ENCODE measurements at regions not wholly inside any gene's neighbourhood (a gene's known extent, or its start where the extent isn't known, plus 50 kb on each side); places are given as distances from the start of the nearest gene placed in this dataset.
"Not testable (repeated sequence)": the region's sequence is repeated elsewhere in the genome, so short reads cannot be mapped to it uniquely, and the experiment has no call there.

DNA sequence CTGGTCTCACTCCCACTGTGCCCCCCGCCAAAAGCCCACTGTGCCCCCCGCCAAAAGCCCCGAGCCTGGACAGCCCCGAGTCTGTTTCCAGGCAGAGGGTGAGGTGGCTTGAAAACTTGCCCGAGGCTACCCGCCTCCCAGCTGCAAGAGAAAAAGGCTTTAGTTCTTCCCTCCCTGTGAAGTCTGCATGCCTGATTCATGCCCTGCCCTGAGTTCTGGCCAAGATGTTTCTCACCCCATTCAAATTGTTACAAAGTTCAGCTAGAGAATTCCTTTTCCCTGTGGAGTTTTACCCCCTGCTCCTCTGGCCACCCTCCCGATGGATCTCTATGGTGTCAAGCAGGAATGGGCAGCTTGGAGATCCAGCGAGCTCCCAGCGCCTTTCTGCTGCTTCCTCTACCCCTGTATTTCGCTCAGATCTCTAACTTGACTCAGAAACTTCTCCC, 298.8 kb upstream of the MAP3K7 start:
- DNase-seq: no peak

DNA sequence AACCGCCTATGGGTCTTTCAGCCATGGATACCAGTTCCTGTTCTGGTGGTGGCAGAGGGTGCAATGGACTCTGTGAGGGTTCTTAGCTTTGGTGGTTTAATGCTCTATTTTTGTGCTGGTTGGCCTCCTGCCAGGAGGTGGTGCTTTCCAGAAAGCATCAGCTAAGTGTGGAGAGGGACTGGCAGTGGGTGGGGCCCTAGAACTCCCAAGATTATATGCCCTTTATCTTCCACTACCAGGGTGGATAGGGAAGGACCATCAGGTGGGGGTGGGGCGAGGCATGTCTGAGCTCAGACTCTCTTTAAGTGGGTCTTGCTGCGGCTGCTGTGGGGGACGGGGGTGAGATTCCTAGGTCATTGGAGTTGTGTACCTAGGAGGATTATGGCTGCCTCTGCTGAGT, 298.3 kb upstream of the MAP3K7 start:
- not testable (repeated sequence) for DNase-seq

DNA sequence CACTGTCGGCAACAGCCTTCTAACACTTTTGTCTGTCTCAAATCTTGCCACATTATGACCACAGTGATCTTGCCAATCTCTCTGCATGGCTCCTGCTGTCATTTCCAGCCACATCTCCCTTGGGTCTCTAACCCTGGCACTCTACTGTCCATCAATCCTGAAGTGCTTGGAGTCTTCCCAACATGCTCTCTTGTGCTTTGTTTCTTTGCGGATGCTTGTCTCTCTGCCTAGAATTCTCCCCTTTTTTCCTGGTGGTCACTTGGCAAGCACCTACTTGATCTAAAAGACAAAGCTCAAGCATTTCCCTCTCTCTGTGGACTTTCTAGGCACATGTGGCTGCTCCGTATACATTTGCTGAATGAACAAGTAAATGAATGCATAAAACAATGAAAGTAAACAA, 290.7 kb upstream of the MAP3K7 start:
- no peak for DNase-seq

DNA sequence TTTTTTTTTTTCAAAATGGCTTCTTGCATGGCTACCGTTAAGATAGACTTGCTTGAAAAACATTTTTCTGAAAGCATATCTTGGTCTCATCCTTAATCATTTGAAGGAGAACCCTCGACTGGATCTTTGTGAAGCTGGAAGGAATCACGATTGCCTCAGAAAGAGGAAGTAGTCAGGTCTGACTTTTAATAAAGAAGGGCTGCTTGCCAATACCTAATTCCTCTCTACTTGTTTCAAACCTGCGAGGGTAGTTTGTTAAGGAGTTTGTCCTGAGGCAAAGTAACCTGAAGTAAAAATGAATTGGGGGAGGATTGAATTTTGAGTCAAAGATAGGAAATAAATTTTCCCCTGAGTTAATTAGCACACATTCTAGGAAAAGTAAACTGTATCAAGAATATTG, 288.1 kb upstream of the MAP3K7 start:
- DNase-seq: no peak

DNA sequence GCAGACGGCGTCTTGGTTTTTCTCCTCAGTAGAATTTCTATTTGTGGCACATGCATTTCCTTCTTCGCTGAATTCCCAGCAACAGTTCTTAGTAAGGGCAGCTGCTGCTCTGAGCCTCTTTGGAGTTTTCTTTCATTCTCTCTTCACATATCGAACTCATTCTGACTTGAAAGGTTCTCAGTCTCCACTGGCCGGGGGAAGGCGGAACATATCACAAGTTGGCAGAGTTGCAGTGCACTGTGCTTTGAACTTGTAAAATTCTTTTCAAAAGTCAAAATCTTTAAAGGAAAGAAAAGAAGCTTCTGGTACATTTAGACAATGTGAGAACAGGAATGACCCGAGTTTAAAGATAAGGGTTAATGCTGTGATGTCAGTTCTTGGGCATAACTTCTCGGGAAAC, 286.1 kb upstream of the MAP3K7 start:
- no peak for DNase-seq

DNA sequence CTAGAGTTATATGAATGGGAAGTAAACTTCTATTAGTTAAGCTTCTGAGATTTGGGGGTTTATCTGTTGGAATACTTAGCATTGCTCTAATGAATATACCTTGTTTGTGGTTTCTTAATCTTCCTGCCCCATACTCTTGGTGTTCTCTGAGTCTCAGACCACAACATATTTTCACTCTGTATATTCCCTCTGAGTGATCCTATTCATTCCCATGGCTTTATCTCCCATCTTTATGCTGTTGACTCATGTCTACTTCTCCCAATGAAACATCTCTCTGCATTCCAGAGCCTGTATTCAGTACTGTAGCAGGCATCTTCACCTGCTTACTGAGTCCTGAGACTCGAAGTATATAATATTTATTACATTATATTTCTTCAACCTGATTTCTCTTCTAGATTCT, 283.7 kb upstream of the MAP3K7 start:
- DNase-seq: no peak

DNA sequence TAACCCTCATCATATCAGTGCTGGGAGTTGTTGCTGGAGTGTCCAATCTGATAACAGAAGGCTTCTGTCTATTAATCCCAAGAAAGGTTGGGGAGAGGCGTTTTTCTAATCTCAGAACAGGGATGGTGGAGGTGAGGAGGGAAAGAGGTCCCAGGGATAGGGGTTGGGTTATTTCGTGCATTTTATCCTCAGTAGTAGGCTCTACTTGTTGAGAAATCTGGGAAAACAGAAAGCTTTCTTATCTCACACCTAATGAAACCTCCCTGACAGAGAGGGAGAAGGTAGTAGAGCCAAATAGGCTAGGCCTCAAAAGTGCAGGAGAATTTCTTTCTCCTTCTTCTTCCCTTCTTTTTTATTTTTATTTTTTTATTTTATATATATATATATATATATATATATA, 281.8 kb upstream of the MAP3K7 start:
- no peak for DNase-seq

DNA sequence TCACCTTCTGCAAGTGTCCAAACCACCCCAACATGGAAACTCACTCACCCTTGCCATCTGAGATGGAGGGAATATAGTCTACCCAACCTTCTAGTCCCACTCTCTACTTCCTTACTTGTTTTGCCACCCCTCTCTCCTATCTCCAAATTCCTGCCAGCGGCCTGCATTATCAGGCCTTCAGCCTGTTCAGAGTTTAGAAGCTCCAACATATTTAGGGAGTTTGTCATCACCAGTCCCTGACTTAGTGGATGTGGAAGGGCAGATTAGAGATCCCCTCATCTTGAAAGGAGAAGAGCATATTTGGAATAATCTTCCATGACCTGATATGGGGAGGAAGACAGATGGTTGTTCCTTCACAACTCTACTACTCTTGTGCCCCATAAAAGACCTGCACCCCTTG, 281.4 kb upstream of the MAP3K7 start:
- DNase-seq: no peak

DNA sequence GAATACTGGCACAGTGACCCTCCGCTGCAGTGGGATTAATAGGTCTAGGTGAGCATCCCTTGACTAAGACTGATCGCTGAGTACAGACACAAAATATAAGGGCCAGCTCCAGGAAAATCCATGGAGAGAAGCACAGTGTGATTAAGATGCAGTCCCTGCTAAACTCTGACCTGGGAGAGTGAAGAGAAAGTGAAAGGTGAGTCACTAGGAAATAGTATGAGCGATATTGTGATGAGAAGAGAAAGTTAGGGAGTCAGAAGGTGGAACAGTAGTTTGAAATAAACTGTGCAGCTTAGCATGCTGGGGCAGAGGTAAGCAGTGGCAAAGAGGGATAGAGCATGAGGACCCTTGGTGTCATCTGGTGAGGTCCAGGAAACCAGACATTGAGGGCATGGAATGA, 278.6 kb upstream of the MAP3K7 start:
- no peak for DNase-seq

DNA sequence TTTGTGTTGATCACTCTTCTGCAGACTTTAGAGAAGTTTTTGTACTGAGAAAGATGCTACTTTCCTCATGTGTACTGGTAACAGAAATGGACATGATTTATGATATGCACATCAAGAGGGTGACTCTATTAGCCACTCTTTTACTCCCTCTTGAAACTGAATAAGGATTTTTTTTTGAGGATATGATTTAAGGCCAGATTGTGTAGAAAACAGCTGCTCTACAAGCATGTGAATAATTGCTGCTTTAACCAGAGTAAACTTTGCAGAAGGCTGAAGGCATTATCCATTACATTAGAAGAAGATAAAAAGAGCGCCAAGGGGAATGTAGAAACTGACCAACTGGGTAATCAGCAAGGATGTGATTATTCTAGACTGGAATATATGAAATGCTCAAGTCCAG, 276.2 kb upstream of the MAP3K7 start:
- DNase-seq: no peak

DNA sequence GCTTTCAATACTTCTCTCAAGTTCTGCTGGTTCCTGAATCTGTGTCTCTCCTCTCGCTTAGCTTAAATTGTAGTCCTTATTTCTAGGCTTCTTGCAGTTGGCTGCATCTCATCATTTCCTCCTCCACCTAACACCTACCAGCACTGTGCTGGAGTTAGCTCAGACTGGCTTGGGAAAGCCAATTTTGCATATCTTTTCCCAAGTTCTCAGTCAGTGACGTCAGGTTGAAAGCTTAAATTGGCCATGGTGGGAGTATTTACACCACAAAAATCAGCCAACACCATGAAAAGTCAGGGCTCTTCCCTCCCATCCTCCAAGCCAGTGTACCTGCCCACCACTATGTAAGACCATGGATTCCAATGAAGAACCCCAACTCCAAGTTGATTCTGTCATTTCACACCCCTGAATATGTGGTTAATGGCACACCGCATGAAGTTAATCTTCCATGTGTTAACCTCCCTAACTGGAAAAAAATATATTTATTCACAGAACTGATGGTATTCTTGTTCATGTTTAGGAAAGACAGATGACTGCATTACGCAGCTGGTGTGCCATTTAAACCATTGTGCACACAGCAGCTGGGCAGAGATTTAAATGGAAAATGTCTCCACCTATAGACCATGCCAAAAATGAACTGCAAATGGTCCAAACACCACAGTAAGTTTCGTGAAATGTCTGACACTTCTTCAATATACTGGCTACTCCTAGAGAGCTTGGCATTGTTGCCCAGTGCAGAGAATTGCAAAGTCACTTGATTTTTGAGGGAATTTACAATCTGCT, 274.1 kb upstream of the MAP3K7 start:
- no peak for DNase-seq

DNA sequence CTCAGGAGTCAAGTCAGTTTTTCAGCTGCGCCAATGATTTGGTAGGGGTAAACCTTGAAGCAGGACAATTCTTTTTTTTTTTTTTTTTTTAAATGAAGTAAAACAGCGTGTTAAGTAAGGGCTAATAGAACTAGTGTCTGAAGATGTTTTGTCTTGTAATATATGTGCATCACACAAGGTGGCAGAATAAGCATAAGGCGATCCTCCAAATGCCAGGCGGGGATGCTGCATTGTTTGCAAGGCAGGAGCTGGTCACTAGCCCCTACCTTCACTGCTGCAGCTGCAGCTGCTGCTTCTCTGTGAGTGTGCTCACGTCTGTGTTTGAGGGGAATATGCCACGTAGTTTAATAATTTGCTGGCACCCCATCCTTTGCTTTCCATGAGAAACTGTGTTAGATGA, 272.7 kb upstream of the MAP3K7 start:
- peak; percentile 31 for DNase-seq

DNA sequence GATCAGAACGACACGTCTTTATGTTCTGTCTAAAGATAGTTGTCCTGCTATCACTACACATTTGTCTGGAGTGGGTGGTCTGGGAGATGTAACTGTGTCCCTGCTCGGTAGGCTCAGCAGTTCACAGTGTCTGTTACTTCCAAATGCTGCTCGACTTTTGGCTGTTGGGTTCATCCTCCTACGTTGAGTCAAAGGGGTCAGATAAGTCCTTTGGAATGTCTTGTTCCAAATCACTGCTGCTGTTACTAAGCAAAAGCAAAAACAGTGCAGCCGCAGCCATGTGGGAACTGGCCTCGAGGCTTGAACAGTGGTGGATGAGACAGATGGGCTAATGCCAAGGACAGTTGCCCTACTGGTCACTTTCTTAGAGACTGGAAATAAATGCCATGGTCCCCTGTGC, 272.2 kb upstream of the MAP3K7 start:
- DNase-seq: no peak

DNA sequence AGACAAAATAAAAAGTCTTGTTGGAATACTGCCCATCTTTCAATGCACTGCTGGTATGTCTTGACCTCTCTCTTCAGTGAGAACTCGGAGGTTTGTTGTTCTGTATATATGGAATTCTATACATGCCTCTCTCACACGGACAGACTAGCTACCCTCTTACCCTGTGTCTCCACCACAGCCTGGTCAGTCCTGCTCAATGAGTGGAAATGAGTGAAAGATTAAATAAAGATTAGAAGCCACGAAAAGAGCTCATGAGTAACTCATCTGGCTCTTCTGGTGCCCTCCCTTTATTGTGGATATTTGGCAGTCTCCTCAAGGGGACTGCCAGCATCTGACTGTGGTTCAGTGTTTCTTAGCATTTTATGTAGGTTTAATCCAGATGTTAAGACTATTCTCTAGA, 262.8 kb upstream of the MAP3K7 start:
- DNase-seq: no peak

DNA sequence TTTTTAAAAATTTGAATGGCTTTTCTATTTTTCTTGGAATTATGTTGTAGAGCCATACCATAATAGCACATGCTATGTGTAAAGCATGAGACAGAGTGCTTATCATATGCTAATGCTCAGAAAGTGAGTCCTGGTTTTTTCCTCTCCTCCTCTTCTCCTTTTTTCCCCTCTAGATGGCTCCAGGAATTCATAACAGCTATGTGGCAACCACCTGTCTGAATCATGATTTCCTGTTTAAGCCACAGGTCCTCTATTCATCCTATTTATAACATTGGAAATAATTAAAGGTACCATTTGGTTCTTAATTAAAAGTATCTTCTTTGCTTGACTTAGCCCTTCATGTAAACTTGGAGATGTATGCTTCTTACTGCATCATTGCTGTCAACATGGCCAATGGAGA, 260.0 kb upstream of the MAP3K7 start:
- no peak for DNase-seq

DNA sequence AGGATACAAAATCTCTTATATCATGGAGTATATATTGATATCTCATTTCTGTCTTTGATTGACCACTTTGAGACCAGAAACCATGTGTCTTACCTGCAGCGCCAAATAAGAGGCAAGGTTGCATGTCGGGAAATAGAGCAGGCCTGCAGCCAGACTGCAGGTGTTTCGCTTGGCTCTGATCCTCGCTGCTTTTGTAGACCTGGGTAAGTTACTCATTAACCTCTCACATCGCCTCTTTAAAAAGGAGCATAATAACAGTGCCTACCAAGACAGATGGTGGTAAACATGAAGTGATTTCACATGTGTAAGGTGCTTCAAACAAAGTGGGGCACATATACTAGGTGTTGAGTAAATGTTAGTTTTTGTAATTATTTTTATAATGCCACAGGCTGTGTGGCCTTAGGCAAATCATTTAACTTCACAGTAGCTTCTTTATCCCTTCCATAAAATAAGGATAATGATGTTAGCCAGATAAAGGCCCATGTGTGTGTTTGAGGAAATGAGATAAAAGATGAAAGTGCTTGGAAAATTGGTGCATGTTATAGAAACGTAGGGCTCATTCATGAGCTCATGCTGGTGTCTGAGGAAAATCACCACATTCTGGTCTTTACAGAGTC, 248.8 kb upstream of the MAP3K7 start:
- DNase-seq: no peak

DNA sequence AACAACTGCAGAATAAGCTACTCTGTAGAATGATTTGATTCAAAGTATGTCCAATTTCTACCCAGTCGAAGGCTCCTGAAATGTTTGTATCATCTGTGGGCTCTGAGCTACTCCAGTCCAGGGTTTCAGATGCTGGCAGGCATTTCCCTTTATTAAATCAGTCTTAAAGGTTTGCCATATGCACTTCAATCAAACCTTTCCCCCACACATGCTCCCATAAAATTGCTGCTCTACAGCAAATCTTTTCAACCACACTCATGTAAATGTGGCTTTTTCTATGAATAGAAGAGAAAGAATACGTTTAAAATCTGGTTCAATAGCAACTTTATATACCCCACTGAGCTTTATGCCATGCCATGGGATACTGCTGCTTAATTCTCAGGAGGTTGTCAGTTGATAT, 242.4 kb upstream of the MAP3K7 start:
- DNase-seq: no peak

DNA sequence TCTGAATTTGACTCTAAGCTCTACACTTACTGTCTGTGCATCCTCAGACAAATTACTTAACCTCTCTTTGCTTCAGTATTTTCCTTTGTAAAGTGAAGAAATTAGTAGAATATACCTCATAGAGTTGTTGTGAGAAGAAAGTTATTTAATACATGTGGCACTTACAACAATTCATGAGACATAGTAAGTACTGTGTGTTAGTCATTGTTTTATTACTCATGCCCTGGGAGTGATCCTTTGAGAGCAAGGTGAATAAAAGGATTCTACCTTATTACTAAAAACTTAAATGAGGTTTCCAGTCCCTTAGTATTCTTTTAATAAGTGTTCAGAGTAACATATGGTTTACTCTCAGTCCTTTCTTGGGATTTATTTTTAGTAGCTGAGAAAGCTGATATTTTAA, 233.6 kb upstream of the MAP3K7 start:
- no peak for DNase-seq

DNA sequence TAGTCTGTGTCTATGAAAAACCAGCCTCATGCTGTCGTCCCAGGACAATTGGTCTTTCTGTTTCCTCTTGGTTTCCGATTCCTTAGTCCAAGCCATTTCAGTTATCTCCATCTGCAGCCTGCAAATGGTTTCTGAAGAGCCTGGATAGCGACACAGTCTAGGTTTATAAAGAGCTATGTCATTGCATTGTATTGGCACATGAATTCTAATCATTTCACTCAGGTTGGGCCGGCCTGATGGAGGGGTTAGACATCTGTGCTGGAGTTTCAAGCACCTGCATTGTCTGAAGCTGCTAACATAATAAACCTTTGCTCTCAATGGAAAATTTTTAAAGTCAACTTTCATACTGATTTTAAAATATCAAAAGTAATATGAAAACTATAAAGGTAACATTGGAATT, 232.6 kb upstream of the MAP3K7 start:
- no peak for DNase-seq

DNA sequence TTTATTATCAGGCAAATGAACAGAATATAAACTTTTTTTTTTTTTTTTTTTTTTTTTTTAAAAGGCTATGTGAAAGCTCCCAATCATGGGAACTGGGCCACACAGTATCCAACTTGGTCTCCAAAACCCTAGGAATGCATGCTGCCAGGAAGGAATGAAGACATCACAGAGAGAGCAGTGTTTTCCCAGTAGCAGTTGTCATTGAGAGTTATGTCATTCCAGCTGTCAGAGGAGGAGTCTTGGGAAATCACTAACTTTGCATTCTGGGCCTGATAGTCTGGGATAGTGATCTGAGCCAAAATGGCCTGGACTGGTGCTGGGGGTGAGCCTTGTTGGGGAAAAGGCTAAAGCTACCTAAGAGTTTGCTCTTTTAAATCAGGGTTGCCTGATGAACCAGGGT, 231.3 kb upstream of the MAP3K7 start:
- DNase-seq: no peak

DNA sequence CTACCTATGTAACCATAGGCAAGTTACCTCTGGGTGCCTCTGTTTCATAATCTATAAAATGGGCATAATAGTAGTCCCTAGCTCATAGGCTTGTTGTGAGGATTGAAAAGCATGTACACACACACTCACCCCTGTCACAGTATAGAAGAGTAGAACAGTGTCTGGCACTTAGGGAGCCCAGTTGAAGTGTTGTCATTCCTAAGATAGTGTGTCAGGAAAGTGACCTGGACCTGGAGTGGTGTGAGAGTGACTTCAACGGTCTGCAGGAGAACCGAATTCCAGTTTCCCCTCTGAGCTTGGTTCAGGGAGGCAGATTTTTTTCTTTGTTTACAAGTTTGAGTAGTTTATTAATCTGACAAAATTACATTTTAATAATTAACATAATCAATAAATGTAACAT, 229.9 kb upstream of the MAP3K7 start:
- DNase-seq: no peak

DNA sequence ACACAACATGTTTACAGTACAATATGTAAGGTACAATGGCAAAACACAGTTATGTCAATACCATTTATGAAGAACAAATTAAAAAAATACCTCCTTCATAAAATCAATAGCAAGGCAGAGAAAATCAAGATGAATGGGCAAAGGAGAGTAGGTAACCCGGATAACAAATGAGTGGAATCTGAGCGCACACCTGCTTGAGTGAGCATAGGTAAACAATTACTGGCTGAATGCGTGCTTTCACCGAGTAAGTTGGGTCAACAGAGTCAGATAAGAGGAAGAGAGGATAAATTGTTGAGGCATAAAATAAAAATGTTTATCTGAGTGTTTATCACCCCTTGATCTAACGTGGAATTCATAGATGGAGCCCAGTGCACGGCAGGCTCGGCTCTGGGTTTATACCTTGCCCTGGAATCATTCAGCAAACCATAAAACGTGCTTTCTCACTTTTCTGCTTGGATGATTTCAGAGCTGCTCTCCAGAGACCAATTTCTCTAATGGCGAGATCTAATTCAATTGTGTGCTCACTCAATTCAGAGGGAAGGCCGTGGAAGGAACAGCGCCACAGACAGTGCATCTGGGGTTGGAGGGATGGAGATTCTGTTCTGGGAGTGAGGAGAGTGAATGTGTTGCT, 224.8 kb upstream of the MAP3K7 start:
- peak; percentile 55 for DNase-seq

DNA sequence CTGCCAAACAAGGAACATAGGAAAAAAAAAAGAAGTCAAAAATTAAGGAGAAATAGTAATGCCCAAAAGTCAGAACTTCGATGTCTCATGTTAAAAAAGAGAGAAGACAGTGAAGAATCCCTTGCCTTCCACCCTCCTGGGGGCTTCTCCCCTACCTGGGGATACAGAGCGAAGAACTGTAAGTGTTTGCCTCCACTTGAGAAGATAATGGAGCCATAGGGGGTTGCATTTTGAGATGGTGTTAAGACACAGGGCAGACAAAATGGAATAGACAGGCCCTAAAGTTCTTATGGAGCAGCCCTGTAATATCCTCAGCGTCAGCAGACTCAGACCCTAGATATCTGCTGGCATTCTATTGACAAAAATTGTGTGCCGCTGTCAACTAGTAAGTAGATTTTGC, 222.2 kb upstream of the MAP3K7 start:
- DNase-seq: no peak

Data from NCI-H510A treated with DMSO at 0.1 percent for 48 hours (cell line).